HCT116 (cell line): ENCODE measurements at regions not wholly inside any gene's neighbourhood (a gene's known extent, or its start where the extent isn't known, plus 50 kb on each side); places are given as distances from the start of the nearest gene placed in this dataset.

ENCODE experiments used
- JUND ChIP-seq: IDR thresholded peaks from 2 replicates; pipeline ENCODE4 v1.6.1; 2012
- TF ChIP-seq, protein P1 (sequence below), 3 experiments: fragments of 200-600 bp in 1 of 3; sonication (generic) in 1 of 3; IDR thresholded peaks in 2 of 3; conservative IDR thresholded peaks in 1 of 3; 2 replicates each; pipeline ENCODE4 v1.5.1; 2012 to 2017; ENCODE audit warnings: low read depth in 2 of 3, low read length in 2 of 3, antibody characterized with exemption in 1 of 3, borderline replicate concordance in 1 of 3, control low read depth in 1 of 3, mild to moderate bottlenecking in 1 of 3, mixed read lengths in 1 of 3, mixed run types in 1 of 3, moderate library complexity in 1 of 3; ENCODE audit not compliant: insufficient read depth in 1 of 3

DNA sequence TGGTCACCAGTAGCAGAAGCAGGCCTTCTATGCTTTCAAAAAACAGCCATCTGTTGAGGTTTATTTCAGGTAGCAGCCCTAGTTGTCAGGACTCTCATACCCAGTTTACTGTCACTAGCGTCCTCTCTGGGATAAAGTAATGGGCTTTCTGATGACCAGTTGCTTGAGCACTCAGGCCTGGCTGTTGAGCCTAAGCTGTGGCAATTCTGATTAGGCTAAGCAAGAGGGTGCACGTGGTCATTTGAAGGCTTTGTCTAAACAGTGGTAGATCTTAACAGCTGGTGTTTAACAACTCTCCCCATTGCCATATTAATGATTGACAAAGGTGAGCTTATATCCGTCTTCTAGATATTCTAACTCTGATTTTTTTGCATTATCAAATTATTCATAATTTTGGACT, 132.9 kb upstream of the TMCO5A start:
- TF ChIP-seq, protein P1, sequence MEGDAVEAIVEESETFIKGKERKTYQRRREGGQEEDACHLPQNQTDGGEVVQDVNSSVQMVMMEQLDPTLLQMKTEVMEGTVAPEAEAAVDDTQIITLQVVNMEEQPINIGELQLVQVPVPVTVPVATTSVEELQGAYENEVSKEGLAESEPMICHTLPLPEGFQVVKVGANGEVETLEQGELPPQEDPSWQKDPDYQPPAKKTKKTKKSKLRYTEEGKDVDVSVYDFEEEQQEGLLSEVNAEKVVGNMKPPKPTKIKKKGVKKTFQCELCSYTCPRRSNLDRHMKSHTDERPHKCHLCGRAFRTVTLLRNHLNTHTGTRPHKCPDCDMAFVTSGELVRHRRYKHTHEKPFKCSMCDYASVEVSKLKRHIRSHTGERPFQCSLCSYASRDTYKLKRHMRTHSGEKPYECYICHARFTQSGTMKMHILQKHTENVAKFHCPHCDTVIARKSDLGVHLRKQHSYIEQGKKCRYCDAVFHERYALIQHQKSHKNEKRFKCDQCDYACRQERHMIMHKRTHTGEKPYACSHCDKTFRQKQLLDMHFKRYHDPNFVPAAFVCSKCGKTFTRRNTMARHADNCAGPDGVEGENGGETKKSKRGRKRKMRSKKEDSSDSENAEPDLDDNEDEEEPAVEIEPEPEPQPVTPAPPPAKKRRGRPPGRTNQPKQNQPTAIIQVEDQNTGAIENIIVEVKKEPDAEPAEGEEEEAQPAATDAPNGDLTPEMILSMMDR (IDR thresholded peaks at IDR 0.05 in 2 of 3, conservative IDR thresholded peaks at IDR 0.05 in 1 of 3; ENCODE audit: borderline replicate concordance in 1 of 3, insufficient read depth in 1 of 3, low read depth in 2 of 3, low read length in 2 of 3) = no peak
- no peak for TF ChIP-seq JUND
